Fibroblast of the aortic adventitia (primary cell): ENCODE measurements at regions not wholly inside any gene's neighbourhood (a gene's known extent, or its start where the extent isn't known, plus 50 kb on each side); places are given as distances from the start of the nearest gene placed in this dataset.
"Not testable (repeated sequence)": the region's sequence is repeated elsewhere in the genome, so short reads cannot be mapped to it uniquely, and the experiment has no call there.

Experiments
- DNase-seq: peaks from one replicate; pipeline ENCODE4 v3.0.0-alpha.2; 2010; ENCODE audit warnings: low read depth
- H3K4me3 ChIP-seq: 2 replicates; pipeline ENCODE4 v1.5.1; 2011; ENCODE audit warnings: low read depth, mild to moderate bottlenecking, control low read depth, low read length, moderate library complexity
- TF ChIP-seq, protein P1 (sequence below): IDR thresholded peaks from 2 replicates; pipeline ENCODE4 v1.5.1; 2011; ENCODE audit warnings: mild to moderate bottlenecking, low read length, control low read depth, inconsistent platforms; ENCODE audit not compliant: insufficient read depth

DNA sequence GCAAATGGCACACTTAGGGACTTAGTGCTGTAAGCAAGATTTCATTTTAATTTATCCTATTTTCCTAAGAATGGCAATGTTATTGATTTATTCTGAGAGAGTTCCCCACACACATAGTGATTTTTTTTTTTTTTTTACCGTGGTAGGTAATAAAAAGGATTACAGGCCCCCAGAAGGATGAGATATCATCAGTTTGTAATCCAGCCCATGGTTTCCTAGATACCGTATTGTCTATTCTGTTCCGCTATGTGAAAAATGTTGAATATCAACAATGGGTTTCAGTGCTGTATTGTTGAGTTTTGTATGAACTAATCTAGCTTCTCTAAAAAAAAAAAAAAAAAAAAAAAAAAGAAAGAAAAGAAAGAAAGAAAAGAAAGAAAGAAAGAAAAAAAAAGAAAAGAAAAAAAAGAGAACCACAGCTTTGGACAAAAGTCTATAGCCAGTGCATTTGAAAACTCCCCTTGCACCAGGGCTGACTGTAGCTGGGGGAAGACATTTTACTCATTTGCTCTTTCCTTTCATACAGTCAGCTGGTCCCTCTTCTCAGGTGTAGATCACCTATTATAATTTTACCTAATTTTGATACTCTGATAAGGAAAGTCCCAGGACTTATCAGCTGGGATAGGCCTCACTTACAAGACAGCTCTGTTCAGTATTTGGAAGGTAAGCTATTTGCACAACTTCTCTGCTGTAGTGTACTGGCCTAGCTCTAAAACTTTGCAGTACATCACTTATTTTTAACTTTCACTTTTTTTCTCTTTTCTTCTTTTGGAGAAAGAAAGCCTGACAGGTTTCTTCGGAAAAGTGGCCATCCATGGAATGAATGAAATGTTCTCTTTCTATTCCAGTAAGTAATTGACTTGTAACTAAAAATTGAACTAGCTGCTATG lies 101.4 kb upstream of the SOX2 start:
- TF ChIP-seq, protein P1, sequence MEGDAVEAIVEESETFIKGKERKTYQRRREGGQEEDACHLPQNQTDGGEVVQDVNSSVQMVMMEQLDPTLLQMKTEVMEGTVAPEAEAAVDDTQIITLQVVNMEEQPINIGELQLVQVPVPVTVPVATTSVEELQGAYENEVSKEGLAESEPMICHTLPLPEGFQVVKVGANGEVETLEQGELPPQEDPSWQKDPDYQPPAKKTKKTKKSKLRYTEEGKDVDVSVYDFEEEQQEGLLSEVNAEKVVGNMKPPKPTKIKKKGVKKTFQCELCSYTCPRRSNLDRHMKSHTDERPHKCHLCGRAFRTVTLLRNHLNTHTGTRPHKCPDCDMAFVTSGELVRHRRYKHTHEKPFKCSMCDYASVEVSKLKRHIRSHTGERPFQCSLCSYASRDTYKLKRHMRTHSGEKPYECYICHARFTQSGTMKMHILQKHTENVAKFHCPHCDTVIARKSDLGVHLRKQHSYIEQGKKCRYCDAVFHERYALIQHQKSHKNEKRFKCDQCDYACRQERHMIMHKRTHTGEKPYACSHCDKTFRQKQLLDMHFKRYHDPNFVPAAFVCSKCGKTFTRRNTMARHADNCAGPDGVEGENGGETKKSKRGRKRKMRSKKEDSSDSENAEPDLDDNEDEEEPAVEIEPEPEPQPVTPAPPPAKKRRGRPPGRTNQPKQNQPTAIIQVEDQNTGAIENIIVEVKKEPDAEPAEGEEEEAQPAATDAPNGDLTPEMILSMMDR = no peak
- DNase-seq = no peak
- no peak overlapping the region for H3K4me3 ChIP-seq

DNA sequence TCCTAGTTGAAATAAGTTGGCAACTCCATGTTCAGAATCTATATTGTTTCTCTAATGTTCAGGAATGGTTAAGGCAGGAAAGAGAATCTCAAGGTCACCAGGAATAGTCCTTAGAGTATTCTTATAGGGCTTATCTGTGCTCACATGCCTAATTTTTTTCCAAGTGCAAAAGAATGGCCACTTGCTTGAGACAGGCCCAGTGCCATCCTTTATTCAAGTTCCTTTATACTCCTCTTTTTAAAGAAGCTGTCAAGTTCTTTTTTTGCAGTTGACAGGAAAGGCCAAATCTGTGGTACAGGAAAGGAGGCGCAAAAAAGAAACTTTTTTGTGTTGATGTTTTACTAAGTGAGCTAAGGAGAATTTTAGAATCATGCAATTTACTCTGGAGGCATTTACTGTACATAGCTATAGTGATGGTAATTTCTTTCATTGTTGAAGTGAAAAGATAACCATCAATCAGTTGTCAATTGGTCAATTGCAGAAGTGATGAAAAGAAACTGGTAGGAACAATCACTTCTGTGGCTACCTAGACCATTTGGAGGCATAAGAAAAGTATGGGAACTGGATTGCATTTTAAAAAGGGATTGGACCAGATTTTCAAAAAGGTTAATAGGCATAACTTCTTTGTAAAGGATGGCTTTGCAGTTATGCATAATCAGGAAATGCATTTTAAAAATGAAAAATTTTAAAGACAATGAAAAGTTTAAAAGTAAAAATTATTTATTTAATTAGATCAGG lies 102.5 kb upstream of the SOX2 start:
- no peak overlapping the region for H3K4me3 ChIP-seq
- TF ChIP-seq, protein P1 = no peak
- DNase-seq = no peak

DNA sequence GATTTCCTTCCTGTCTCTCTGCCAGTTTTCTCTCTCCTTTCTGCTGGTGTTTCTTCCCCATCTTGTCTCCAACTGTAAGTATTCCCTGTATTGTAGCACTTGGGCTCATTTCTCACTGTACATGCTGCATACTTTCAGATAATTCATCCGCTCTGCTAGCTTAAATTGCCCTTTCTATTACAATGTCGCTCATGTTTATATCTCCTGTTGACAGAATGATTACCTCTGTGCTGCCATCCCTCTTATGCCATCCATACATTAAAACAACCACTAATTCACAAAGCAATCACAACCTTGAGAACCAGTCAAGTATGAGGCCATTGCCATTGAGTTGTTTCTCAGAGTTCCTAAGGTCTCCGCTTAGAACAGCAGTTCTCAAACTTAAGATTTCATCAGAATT lies 107.5 kb upstream of the SOX2 start:
- no peak for DNase-seq
- H3K4me3 ChIP-seq = no peak overlapping the region
- TF ChIP-seq, protein P1 = no peak

DNA sequence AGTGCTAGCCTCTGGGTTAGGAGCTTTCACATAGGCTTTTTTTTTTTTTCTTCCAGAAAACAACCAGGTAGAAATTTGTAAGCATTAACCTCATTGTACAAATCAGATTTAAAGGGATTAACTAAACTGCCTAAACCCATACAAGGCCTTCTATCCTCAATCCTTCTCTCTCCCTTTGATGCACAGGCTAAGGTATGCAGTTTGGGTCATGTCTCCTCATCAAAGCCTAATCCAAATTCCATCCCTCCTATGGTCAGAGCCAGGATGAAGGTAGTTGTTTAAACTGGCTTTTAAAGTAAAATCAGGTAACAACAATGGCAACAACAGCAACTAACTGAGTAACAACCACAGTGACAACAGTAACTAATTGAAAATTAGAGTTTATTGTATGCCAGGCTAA lies 115.6 kb upstream of the SOX2 start:
- H3K4me3 ChIP-seq = no peak overlapping the region
- DNase-seq = no peak
- TF ChIP-seq, protein P1 = no peak

DNA sequence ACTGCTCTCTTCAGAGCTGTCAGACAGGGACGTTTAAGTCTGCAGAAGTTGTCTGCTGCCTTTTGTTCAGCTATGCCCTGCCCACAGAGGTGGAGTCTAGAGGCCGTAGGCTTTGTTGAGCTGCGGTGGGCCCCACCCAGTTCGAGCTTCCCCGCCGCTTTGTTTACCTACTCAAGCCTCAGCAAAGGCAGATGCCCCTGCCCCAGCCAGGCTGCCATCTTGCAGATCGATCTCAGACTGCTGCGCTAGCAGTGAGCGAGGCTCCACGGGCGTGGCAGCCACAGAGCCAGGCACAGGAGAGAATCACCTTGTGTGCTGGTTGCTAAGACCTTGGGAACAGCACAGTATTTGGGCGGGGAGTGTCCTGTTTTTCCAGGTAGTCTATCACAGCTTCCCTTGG lies 120.8 kb upstream of the SOX2 start:
- not testable (repeated sequence) for H3K4me3 ChIP-seq, DNase-seq

DNA sequence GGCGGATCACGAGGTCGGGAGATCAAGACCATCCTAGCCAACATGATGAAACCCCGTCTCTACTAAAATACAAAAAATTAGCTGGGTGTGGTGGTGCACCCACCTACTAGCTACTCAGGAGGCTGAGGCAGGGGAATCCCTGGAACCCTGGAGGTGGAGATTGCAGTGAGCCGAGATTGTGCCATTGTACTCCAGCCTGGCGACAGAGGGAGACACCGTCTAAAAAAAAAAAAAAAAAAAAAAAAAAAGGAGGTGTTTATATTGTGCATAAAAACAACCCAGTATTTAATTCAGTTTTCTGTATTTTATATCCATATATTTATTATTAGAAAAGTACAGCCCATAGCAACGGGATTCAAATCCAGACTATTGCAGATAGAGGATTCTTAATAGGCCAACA lies 129.1 kb upstream of the SOX2 start:
- no peak for DNase-seq
- H3K4me3 ChIP-seq = no peak overlapping the region
- TF ChIP-seq, protein P1 = no peak

DNA sequence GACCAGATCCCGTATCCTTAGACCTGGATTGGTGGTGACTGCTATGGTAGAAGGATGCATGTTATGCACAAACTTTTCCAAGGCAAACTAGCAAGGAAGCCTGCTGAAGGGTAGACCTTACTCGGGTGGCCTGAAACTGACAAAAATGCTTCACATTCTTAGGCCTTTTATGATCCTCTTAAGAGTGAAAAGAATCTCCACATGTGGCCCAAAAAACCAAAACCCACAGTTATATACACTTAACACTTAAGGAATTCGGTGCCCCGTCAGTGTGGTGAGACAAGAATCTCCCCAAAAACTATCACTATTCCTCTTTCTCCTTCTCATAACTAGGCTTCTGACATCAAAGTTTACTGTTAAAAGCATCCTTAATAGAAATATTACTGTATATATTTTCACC lies 130.1 kb upstream of the SOX2 start:
- TF ChIP-seq, protein P1 = no peak
- no peak for DNase-seq
- H3K4me3 ChIP-seq = no peak overlapping the region
